Body of pancreas (tissue), 4 donors: ENCODE measurements at regions not wholly inside any gene's neighbourhood (a gene's known extent, or its start where the extent isn't known, plus 50 kb on each side); places are given as distances from the start of the nearest gene placed in this dataset.

Experiments
- POLR2A ChIP-seq, 3 donors: fragments of 450-650 bp; IDR thresholded peaks; one replicate each; pipeline ENCODE4 v1.6.1; 2016; ENCODE audit warnings: antibody characterized with exemption in 3 of 3, mild to moderate bottlenecking in 2 of 3
- TF ChIP-seq, protein P1 (sequence below), 7 experiments: fragments of 450-650 bp in 4 of 7; fragments of 200-600 bp in 3 of 7; sonication (generic) in 3 of 7; IDR thresholded peaks; one replicate each; pipeline ENCODE4 v1.5.1; 2016 to 2019; ENCODE audit warnings: antibody characterized with exemption in 7 of 7

DNA sequence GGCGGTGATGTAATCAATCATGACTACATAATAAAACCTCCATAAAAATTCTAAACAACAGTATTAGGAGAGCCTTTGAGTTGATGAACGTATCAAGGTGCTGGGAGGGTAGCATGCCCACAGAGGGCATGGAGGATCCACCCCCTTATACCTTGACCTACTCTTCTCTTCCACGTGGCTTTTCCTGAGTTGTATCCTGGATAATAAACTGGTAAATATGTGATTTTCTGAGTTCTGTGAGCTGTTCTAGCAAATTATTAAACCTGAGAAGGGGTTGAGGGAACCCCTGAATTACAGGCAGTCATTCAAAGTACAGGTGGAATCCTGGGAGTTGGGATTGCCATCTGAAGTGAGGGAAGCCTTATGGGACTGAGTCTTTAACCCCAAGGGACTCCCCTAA is 446.9 kb downstream of the DYNC2H1 start:
- no peak for TF ChIP-seq POLR2A (IDR thresholded peaks at IDR 0.05)
- TF ChIP-seq, protein P1, sequence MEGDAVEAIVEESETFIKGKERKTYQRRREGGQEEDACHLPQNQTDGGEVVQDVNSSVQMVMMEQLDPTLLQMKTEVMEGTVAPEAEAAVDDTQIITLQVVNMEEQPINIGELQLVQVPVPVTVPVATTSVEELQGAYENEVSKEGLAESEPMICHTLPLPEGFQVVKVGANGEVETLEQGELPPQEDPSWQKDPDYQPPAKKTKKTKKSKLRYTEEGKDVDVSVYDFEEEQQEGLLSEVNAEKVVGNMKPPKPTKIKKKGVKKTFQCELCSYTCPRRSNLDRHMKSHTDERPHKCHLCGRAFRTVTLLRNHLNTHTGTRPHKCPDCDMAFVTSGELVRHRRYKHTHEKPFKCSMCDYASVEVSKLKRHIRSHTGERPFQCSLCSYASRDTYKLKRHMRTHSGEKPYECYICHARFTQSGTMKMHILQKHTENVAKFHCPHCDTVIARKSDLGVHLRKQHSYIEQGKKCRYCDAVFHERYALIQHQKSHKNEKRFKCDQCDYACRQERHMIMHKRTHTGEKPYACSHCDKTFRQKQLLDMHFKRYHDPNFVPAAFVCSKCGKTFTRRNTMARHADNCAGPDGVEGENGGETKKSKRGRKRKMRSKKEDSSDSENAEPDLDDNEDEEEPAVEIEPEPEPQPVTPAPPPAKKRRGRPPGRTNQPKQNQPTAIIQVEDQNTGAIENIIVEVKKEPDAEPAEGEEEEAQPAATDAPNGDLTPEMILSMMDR (IDR thresholded peaks at IDR 0.05): no peak
